ENCODE measurements at regions not wholly inside any gene's neighbourhood (a gene's known extent, or its start where the extent isn't known, plus 50 kb on each side); places are given as distances from the start of the nearest gene placed in this dataset.

GRCh38 chr17:70544317-70544716 lies 375.0 kb downstream of the KCNJ2 start:
- TF ChIP-seq EZH2 (IDR thresholded peaks at IDR 0.05; ENCODE audit: borderline replicate concordance, low read depth, low read length, severe bottlenecking) (no peak), POLR2AphosphoS5 (IDR thresholded peaks at IDR 0.05; ENCODE audit: insufficient read depth, low read depth, low read length) (no peak), MYC (IDR thresholded peaks at IDR 0.05; ENCODE audit: low read depth, low read length) (no peak)
- TF ChIP-seq, protein P1, sequence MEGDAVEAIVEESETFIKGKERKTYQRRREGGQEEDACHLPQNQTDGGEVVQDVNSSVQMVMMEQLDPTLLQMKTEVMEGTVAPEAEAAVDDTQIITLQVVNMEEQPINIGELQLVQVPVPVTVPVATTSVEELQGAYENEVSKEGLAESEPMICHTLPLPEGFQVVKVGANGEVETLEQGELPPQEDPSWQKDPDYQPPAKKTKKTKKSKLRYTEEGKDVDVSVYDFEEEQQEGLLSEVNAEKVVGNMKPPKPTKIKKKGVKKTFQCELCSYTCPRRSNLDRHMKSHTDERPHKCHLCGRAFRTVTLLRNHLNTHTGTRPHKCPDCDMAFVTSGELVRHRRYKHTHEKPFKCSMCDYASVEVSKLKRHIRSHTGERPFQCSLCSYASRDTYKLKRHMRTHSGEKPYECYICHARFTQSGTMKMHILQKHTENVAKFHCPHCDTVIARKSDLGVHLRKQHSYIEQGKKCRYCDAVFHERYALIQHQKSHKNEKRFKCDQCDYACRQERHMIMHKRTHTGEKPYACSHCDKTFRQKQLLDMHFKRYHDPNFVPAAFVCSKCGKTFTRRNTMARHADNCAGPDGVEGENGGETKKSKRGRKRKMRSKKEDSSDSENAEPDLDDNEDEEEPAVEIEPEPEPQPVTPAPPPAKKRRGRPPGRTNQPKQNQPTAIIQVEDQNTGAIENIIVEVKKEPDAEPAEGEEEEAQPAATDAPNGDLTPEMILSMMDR (IDR thresholded peaks at IDR 0.05; ENCODE audit: extremely low read depth in 1 of 2, insufficient read depth in 1 of 2, low read depth in 1 of 2, low read length in 2 of 2), result no peak

All from endothelial cell of umbilical vein (primary cell).